ENCODE measurements at regions not wholly inside any gene's neighbourhood (a gene's known extent, or its start where the extent isn't known, plus 50 kb on each side); places are given as distances from the start of the nearest gene placed in this dataset.
"Not testable (repeated sequence)": the region's sequence is repeated elsewhere in the genome, so short reads cannot be mapped to it uniquely, and the experiment has no call there.

GRCh38 chr2:62654876-62655359 lies 50.6 kb upstream of the EHBP1 start:
- H3K36me3 ChIP-seq, result no peaks in the 10 kb centered on the region
- H3K4me1 ChIP-seq, result peaks cover 0 to 8% (median 0%) of the 10 kb centered on the region in 3 donors
- WGBS, 2 donors (ENCODE audit: low coverage in 1 of 2), result 75% methylated on average over 3 of the region's 3 CpGs; no CpG with 5 or more reads in 1 of the 2 donors
- H3K9me3 ChIP-seq, result no peaks in the 10 kb centered on the region
- no peak overlapping the region for H3K4me3 ChIP-seq
- TF ChIP-seq EP300 (IDR thresholded peaks at IDR 0.05) (no peak), POLR2A (IDR thresholded peaks at IDR 0.05) (no peak), POLR2AphosphoS5 (IDR thresholded peaks at IDR 0.05) (no peak)
- TF ChIP-seq, protein P1, sequence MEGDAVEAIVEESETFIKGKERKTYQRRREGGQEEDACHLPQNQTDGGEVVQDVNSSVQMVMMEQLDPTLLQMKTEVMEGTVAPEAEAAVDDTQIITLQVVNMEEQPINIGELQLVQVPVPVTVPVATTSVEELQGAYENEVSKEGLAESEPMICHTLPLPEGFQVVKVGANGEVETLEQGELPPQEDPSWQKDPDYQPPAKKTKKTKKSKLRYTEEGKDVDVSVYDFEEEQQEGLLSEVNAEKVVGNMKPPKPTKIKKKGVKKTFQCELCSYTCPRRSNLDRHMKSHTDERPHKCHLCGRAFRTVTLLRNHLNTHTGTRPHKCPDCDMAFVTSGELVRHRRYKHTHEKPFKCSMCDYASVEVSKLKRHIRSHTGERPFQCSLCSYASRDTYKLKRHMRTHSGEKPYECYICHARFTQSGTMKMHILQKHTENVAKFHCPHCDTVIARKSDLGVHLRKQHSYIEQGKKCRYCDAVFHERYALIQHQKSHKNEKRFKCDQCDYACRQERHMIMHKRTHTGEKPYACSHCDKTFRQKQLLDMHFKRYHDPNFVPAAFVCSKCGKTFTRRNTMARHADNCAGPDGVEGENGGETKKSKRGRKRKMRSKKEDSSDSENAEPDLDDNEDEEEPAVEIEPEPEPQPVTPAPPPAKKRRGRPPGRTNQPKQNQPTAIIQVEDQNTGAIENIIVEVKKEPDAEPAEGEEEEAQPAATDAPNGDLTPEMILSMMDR (IDR thresholded peaks at IDR 0.05), result no peak
- H3K27me3 ChIP-seq, result no peaks in the 10 kb centered on the region
- H3K27ac ChIP-seq, result no peak overlapping the region
- no peak for ATAC-seq

GRCh38 chr2:62654423-62654791 lies 51.1 kb upstream of the EHBP1 start:
- no peaks in the 10 kb centered on the region for H3K36me3 ChIP-seq

DNA sequence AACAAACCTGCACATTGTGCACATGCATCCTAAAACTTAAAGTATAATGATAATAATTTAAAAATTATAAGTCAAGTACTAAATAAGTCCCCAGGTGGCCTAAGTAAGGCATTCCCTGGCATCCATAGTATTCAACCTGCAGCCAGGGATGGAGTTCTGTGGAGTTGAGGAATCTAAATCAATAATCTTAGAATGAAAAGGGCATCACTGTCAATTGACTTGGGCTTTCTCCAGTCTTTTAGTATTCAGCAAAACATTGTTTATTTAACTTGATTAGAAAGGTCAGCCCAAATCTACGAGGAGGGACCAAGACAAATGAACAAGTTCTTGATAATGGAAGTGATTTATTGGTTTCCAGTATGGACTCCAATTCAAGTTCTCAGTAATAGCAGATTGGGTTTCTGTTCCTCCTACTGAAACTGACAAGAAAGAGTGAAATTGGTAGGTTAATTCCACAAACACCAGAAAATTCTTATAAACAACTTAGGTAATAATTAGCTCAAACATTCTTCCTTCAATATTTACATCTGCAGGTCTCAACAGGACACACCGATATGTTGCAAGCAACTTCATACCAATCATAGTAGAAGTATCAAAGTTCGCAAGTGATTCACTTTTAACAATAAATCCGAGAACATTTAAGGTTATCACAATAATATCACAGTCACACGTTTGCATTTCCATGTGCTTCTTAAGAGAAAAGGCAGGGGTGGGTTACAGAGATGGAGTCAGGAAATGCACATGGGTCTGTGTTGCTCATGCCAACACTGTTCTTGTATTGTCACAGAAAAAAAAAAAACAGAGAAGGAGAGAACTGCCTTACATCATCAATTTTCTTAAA lies 51.7 kb upstream of the EHBP1 start:
- 71 to 77% methylated on average over 5 of the region's 5 CpGs for WGBS, 2 donors (ENCODE audit: low coverage in 1 of 2)
- ATAC-seq, result no peak
- H3K27ac ChIP-seq, result no peak overlapping the region
- no peaks in the 10 kb centered on the region for H3K9me3 ChIP-seq
- H3K36me3 ChIP-seq, result no peaks in the 10 kb centered on the region
- no peak overlapping the region for H3K4me3 ChIP-seq
- TF ChIP-seq POLR2AphosphoS5 (IDR thresholded peaks at IDR 0.05), result no peak
- TF ChIP-seq POLR2A (IDR thresholded peaks at IDR 0.05), result no peak
- TF ChIP-seq EP300 (IDR thresholded peaks at IDR 0.05), result no peak
- TF ChIP-seq, protein P1 (IDR thresholded peaks at IDR 0.05), result no peak
- no peaks in the 10 kb centered on the region for H3K4me1 ChIP-seq
- H3K27me3 ChIP-seq, result no peaks in the 10 kb centered on the region

More at GRCh38 chr2:62654423-62654791, 51.1 kb upstream of the EHBP1 start:
- TF ChIP-seq, protein P1 (IDR thresholded peaks at IDR 0.05), result no peak
- TF ChIP-seq POLR2AphosphoS5 (IDR thresholded peaks at IDR 0.05) (no peak), EP300 (IDR thresholded peaks at IDR 0.05) (no peak), POLR2A (IDR thresholded peaks at IDR 0.05) (no peak)
- H3K4me1 ChIP-seq, result peaks cover 0 to 3% (median 0%) of the 10 kb centered on the region in 3 donors
- 87 to 92% methylated on average over 2 to 3 of the region's 3 CpGs for WGBS, 2 donors (ENCODE audit: low coverage in 1 of 2)
- H3K4me3 ChIP-seq, result no peak overlapping the region
- no peaks in the 10 kb centered on the region for H3K9me3 ChIP-seq
- H3K27ac ChIP-seq, result no peak overlapping the region
- ATAC-seq, result no peak
- no peaks in the 10 kb centered on the region for H3K27me3 ChIP-seq

DNA sequence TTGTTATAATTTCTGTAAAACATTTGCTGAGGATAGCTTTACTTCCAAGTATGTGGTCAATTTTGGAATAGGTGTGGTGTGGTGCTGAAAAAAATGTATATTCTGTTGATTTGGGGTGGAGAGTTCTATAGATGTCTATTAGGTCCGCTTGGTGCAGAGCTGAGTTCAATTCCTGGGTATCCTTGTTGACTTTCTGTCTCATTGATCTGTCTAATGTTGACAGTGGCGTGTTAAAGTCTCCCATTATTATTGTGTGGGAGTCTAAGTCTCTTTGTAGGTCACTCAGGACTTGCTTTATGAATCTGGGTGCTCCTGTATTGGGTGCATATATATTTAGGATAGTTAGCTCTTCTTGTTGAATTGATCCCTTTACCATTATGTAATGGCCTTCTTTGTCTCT lies 56.4 kb upstream of the EHBP1 start:
- no CpG with 5 or more reads among the region's 2 CpGs for WGBS, 2 donors (ENCODE audit: low coverage in 1 of 2)
- not testable (repeated sequence) for H3K4me3 ChIP-seq, H3K9me3 ChIP-seq, H3K27ac ChIP-seq, ATAC-seq, H3K36me3 ChIP-seq, H3K27me3 ChIP-seq, H3K4me1 ChIP-seq

- Histone ChIP-seq H3K9me3 (no peaks in the 10 kb centered on the region), H3K27me3 (no peaks in the 10 kb centered on the region), H3K4me1 (peaks cover 8 to 25% (median 10%) of the 10 kb centered on the region in 3 donors), H3K36me3 (no peaks in the 10 kb centered on the region), H3K27ac (peak overlapping the region in 2 of 4 donors; percentile 1 to 33), H3K4me3 (no peak overlapping the region)
- TF ChIP-seq POLR2AphosphoS5 (IDR thresholded peaks at IDR 0.05), result no peak
- TF ChIP-seq POLR2A (IDR thresholded peaks at IDR 0.05), result no peak
- TF ChIP-seq, protein P1 (IDR thresholded peaks at IDR 0.05), result no peak
- no peak for TF ChIP-seq EP300 (IDR thresholded peaks at IDR 0.05)
- 36 to 50% methylated on average over 4 of the region's 4 CpGs for WGBS, 2 donors (ENCODE audit: low coverage in 1 of 2)
- no peak for ATAC-seq
Measured at GRCh38 chr2:62643100-62643471, 62.4 kb upstream of the EHBP1 start.
